ENCODE measurements at regions not wholly inside any gene's neighbourhood (a gene's known extent, or its start where the extent isn't known, plus 50 kb on each side); places are given as distances from the start of the nearest gene placed in this dataset.

DNA sequence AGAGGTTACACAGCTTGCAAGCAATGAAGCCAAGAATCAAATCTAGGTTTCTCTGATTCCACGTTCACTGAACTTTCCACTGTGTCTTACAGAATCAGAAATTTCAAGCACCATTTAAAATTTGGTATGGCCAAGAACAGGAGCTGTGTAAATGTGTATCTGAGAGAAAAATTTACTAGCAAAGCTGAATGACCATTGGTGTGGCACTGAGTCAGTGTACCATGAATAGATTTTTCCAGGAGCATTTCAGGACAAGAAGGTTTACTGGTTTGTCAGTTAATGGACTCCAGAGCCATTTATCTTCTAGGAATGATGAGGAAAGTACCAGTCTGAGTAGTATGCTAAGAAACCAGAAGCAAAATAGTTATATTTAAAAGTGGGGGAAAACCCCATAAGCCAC lies 269.4 kb upstream of the FAT3 start:
- no peak for DNase-seq (ENCODE audit: low read depth)
- Histone ChIP-seq H3K36me3 (ENCODE audit: control insufficient read depth, insufficient read depth, low read length) (no peaks in the 10 kb centered on the region), H3K4me3 (ENCODE audit: low read depth, low read length) (no peak overlapping the region), H3K27me3 (ENCODE audit: control insufficient read depth, insufficient read depth, low read length) (no peaks in the 10 kb centered on the region)
- TF ChIP-seq, protein P1, sequence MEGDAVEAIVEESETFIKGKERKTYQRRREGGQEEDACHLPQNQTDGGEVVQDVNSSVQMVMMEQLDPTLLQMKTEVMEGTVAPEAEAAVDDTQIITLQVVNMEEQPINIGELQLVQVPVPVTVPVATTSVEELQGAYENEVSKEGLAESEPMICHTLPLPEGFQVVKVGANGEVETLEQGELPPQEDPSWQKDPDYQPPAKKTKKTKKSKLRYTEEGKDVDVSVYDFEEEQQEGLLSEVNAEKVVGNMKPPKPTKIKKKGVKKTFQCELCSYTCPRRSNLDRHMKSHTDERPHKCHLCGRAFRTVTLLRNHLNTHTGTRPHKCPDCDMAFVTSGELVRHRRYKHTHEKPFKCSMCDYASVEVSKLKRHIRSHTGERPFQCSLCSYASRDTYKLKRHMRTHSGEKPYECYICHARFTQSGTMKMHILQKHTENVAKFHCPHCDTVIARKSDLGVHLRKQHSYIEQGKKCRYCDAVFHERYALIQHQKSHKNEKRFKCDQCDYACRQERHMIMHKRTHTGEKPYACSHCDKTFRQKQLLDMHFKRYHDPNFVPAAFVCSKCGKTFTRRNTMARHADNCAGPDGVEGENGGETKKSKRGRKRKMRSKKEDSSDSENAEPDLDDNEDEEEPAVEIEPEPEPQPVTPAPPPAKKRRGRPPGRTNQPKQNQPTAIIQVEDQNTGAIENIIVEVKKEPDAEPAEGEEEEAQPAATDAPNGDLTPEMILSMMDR (IDR thresholded peaks at IDR 0.05; ENCODE audit: insufficient read depth, low read length, poor library complexity, severe bottlenecking): no peak

DNA sequence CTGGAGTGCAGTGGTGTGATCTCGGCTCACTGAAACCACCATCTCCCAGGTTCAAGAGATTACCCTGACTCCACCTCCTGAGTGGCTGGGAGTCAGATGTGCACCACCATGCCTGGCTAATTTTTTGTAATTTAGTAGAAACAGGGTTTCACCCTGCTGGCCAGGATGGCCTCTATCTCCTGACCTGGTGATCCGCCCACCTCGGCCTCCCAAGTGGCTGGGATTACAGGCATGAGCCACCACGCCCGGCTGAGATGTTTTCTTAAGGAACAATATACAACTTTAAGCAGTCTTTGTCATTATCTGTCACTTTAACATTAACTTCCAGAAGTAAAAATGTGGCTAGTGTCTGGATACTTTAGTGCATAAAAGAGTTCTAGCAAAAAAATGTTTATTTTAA lies 272.6 kb upstream of the FAT3 start:
- H3K4me3 ChIP-seq (ENCODE audit: low read depth, low read length): no peak overlapping the region
- no peaks in the 10 kb centered on the region for H3K27me3 ChIP-seq (ENCODE audit: control insufficient read depth, insufficient read depth, low read length)
- DNase-seq (ENCODE audit: low read depth): no peak
- no peaks in the 10 kb centered on the region for H3K36me3 ChIP-seq (ENCODE audit: control insufficient read depth, insufficient read depth, low read length)
- TF ChIP-seq, protein P1 (IDR thresholded peaks at IDR 0.05; ENCODE audit: insufficient read depth, low read length, poor library complexity, severe bottlenecking): no peak

DNA sequence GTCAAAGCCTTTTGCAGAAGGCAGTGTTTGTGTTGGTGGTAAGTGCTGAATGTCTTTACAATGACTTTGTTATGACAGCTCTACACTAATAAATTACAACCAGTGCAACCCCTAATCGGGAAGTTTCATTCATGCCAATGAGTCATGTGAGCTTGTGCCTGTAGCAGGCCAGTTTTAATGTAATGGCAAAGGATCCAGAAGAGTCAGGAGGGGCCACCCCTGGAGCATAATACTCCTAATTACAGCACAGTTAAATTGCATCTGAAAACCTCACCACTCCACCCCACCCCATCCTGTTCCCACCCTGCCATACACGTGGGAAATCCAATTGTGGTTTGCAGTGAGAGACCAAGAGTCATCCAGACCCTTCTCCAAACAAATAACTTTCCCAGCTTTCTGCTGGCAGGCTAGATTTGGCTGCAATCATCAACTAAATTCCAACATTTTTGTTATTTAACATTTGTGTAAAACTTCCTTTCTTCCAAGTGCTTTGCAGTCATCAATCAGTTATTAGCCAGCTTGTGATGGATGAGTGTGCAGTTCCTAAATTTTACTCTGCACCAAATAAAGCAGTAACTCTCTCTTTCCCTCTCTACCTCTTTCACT lies 277.3 kb upstream of the FAT3 start:
- Histone ChIP-seq H3K27me3 (ENCODE audit: control insufficient read depth, insufficient read depth, low read length) (no peaks in the 10 kb centered on the region), H3K4me3 (ENCODE audit: low read depth, low read length) (no peak overlapping the region), H3K36me3 (ENCODE audit: control insufficient read depth, insufficient read depth, low read length) (no peaks in the 10 kb centered on the region)
- TF ChIP-seq, protein P1 (IDR thresholded peaks at IDR 0.05; ENCODE audit: insufficient read depth, low read length, poor library complexity, severe bottlenecking): no peak
- DNase-seq (ENCODE audit: low read depth): peak; percentile 82

DNA sequence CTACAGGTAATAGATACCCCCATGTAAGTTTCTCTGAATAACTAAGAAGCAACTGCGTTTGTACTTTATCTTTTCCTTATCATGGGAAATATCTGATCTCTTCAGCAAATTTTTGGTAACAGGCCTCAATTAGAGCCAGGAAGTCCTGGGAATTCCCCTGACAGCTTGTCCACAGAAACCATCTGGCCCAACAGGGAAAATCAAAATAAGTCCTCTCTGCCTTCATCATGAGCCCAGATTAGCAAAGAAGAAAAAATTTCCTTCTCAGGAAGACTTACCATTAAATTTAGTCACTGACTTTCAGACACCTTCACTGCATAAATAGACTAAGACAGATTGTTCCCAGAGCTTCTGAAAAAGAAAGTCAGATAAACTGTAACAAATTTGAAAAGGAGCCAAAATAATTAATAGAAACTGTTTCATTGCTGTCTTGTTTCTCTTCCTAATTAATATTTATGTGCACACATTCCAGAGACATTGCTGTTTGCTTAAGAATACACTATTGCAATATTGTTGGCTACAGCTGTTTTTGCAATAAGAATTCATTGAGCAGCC lies 278.1 kb upstream of the FAT3 start:
- H3K27me3 ChIP-seq (ENCODE audit: control insufficient read depth, insufficient read depth, low read length): no peaks in the 10 kb centered on the region
- no peak for DNase-seq (ENCODE audit: low read depth)
- TF ChIP-seq, protein P1 (IDR thresholded peaks at IDR 0.05; ENCODE audit: insufficient read depth, low read length, poor library complexity, severe bottlenecking): no peak
- no peaks in the 10 kb centered on the region for H3K36me3 ChIP-seq (ENCODE audit: control insufficient read depth, insufficient read depth, low read length)
- no peak overlapping the region for H3K4me3 ChIP-seq (ENCODE audit: low read depth, low read length)

DNA sequence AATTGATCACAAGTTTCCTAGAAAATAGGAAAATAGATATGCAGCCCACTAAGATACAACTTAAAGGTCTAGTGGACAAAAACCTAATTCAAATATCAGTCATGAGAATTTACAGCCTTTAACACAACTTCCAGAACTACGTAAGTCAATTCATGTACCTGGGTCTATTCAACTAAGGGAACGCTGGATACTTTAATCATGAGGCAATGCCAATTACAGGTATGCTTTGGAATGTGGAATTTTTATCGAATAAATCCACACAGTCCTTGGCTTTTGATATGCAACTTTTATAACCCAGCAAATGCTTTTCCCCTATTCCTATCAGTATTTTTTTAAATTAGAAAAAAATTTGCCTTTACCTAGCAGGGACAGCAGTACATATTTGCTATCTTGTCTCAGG lies 289.5 kb upstream of the FAT3 start:
- H3K27me3 ChIP-seq (ENCODE audit: control insufficient read depth, insufficient read depth, low read length): no peaks in the 10 kb centered on the region
- TF ChIP-seq, protein P1 (IDR thresholded peaks at IDR 0.05; ENCODE audit: insufficient read depth, low read length, poor library complexity, severe bottlenecking): no peak
- DNase-seq (ENCODE audit: low read depth): no peak
- no peak overlapping the region for H3K4me3 ChIP-seq (ENCODE audit: low read depth, low read length)
- no peaks in the 10 kb centered on the region for H3K36me3 ChIP-seq (ENCODE audit: control insufficient read depth, insufficient read depth, low read length)

All from kidney epithelial cell (primary cell).